IMR-90 (cell line): ENCODE measurements at regions not wholly inside any gene's neighbourhood (a gene's known extent, or its start where the extent isn't known, plus 50 kb on each side); places are given as distances from the start of the nearest gene placed in this dataset.
"Not testable (repeated sequence)": the region's sequence is repeated elsewhere in the genome, so short reads cannot be mapped to it uniquely, and the experiment has no call there.

Experiments used
- ATAC-seq: fragments of 200-7000 bp; cut with Tn5 transposase; 2 replicates; pipeline ENCODE4 v1.9.1; 2020; ENCODE audit warnings: low read depth, mild to moderate bottlenecking, moderate library complexity
- BruUV-seq: library from RNA; stranded (reverse); fragments of 400-500 nt; replicated peaks from 2 replicates; lab custom pipeline; 2021; lab: Mats Ljungman, UMichigan
- CTCF ChIA-PET: fragments of 300-600 bp; formaldehyde crosslinking; extraction: SDS; loops from one replicate; lab custom pipeline; 2021; ENCODE audit warnings: antibody characterized with exemption; lab: Yijun Ruan, JAX
- POLR2A ChIA-PET: fragments of 300-600 bp; sonication (Branson Sonifier 250); formaldehyde crosslinking; loops from one replicate; lab custom pipeline; 2022; ENCODE audit warnings: antibody characterized with exemption; ENCODE audit not compliant: unreplicated experiment; lab: Charles Lee
- DNase-seq: peaks from one replicate; pipeline ENCODE4 v3.0.0; 2013
- H2AFZ ChIP-seq: replicated peaks from 2 replicates; pipeline ENCODE3; 2013; ENCODE audit warnings: low read length, mild to moderate bottlenecking; ENCODE audit not compliant: poor library complexity
- H2AK5ac ChIP-seq: 2 replicates; pipeline ENCODE4 v1.6.1; 2013; ENCODE audit warnings: low read depth, low read length, inconsistent platforms
- H2AK9ac ChIP-seq: replicated peaks from 2 replicates; pipeline ENCODE3; 2013; ENCODE audit warnings: mild to moderate bottlenecking, low read depth, low read length, moderate library complexity; ENCODE audit not compliant: poor library complexity
- H2BK120ac ChIP-seq: 2 replicates; pipeline ENCODE4 v1.6.1; 2013; ENCODE audit warnings: low read depth, low read length, inconsistent platforms
- H2BK15ac ChIP-seq: 3 replicates; pipeline ENCODE4 v1.6.1; 2013; ENCODE audit warnings: low read depth, low read length, inconsistent platforms
- H2BK20ac ChIP-seq: 2 replicates; pipeline ENCODE4 v1.6.1; 2013; ENCODE audit warnings: low read depth, mild to moderate bottlenecking, inconsistent platforms, low read length, moderate library complexity
- H2BK5ac ChIP-seq: 2 replicates; pipeline ENCODE4 v1.6.1; 2013; ENCODE audit warnings: mild to moderate bottlenecking, low read depth, low read length, inconsistent platforms; ENCODE audit not compliant: poor library complexity, severe bottlenecking
- H3K14ac ChIP-seq: replicated peaks from 2 replicates; pipeline ENCODE4 v1.6.1; 2013; ENCODE audit warnings: low read depth, low read length, inconsistent platforms
- H3K18ac ChIP-seq: 2 replicates; pipeline ENCODE4 v1.6.1; 2013; ENCODE audit warnings: low read depth, low read length, control low read depth
- H3K23ac ChIP-seq: 2 replicates; pipeline ENCODE4 v1.6.1; 2013; ENCODE audit warnings: low read depth, low read length, inconsistent platforms
- H3K27ac ChIP-seq: 2 replicates; pipeline ENCODE4 v1.5.1; 2013; ENCODE audit warnings: mild to moderate bottlenecking, control low read depth, low read length; ENCODE audit not compliant: insufficient read depth
- H3K27me3 ChIP-seq: 2 replicates; pipeline ENCODE4 v1.6.1; 2013; ENCODE audit warnings: low read length; ENCODE audit not compliant: control insufficient read depth, insufficient read depth
- H3K36me3 ChIP-seq: 2 replicates; pipeline ENCODE4 v1.6.1; 2013; ENCODE audit warnings: low read length, mixed read lengths; ENCODE audit not compliant: control insufficient read depth, insufficient read depth
- H3K4ac ChIP-seq: 2 replicates; pipeline ENCODE4 v1.6.1; 2013; ENCODE audit warnings: low read depth, low read length, inconsistent platforms
- H3K4me1 ChIP-seq: 2 replicates; pipeline ENCODE4 v1.6.1; 2013; ENCODE audit warnings: low read length, mixed read lengths; ENCODE audit not compliant: control insufficient read depth, insufficient read depth
- H3K4me2 ChIP-seq: 2 replicates; pipeline ENCODE4 v1.6.1; 2013; ENCODE audit warnings: low read depth, mild to moderate bottlenecking, control low read depth, low read length, moderate library complexity
- H3K4me3 ChIP-seq: 2 replicates; pipeline ENCODE4 v1.5.1; 2013; ENCODE audit warnings: low read depth, mild to moderate bottlenecking, control low read depth, low read length, moderate library complexity; ENCODE audit not compliant: insufficient read depth
- H3K56ac ChIP-seq: 2 replicates; pipeline ENCODE4 v1.6.1; 2013; ENCODE audit warnings: low read length, inconsistent platforms; ENCODE audit not compliant: insufficient read depth; ENCODE audit errors: extremely low read depth
- H3K79me1 ChIP-seq, 2 experiments: 2 replicates each; pipeline ENCODE4 v1.6.1; 2013; ENCODE audit warnings: low read length in 2 of 2, inconsistent platforms in 1 of 2, low read depth in 1 of 2
- H3K9ac ChIP-seq: 2 replicates; pipeline ENCODE4 v1.6.1; 2013; ENCODE audit warnings: low read depth, low read length, control low read depth
- H3K9me1 ChIP-seq: 2 replicates; pipeline ENCODE4 v1.6.1; 2013; ENCODE audit warnings: low read length, inconsistent platforms; ENCODE audit not compliant: insufficient read depth
- H3K9me3 ChIP-seq: 2 replicates; pipeline ENCODE4 v1.6.1; 2013; ENCODE audit warnings: low read length; ENCODE audit not compliant: control insufficient read depth, insufficient read depth
- H4K20me1 ChIP-seq: 2 replicates; pipeline ENCODE4 v1.6.1; 2013; ENCODE audit warnings: low read length, inconsistent platforms; ENCODE audit not compliant: insufficient read depth
- H4K5ac ChIP-seq: 2 replicates; pipeline ENCODE4 v1.6.1; 2013; ENCODE audit warnings: mild to moderate bottlenecking, low read depth, low read length, control low read depth
- H4K8ac ChIP-seq, 2 experiments: 2 replicates each; pipeline ENCODE4 v1.6.1; 2013; ENCODE audit warnings: low read depth in 2 of 2, low read length in 2 of 2, control low read depth in 1 of 2, inconsistent platforms in 1 of 2
- H4K91ac ChIP-seq: 2 replicates; pipeline ENCODE4 v1.6.1; 2013; ENCODE audit warnings: low read depth, low read length, inconsistent platforms; ENCODE audit not compliant: insufficient read depth
- MAFK ChIP-seq: IDR thresholded peaks from 2 replicates; pipeline ENCODE4 v1.6.1; 2012; ENCODE audit warnings: low read depth, low read length, improper control_type of control experiment
- WGBS, 2 experiments: methylation state at CpG; one replicate each; pipeline versions ENCODE4 v1.1.5 to v1.1.7; 2013; ENCODE audit warnings: missing lambda C conversion rate in 2 of 2; ENCODE audit not compliant: insufficient read length in 1 of 2; ENCODE audit errors: extremely low coverage in 2 of 2; 5-methylcytosine and 5-hydroxymethylcytosine counted together
- dilution Hi-C: fragments of 300-500 bp; cut with HindIII; formaldehyde crosslinking; loops from one replicate; pipeline ENCODE4 v1.14.3; 2018; ENCODE audit warnings: low sequenced_read_pairs; ENCODE audit not compliant: unreplicated experiment
- in situ Hi-C: fragments of 300-500 bp; cut with MboI; formaldehyde crosslinking; loops from 3 replicates; pipeline ENCODE4 v1.14.3; 2019; ENCODE audit warnings: low sequenced_read_pairs, inconsistent platforms, mixed read lengths
- intact Hi-C: fragments of 100-400 bp; cut with micrococcal nuclease; formaldehyde crosslinking; loops from 2 replicates; pipeline ENCODE4 v1.10.0; 2022

GRCh38 chrX:82537205-82537604 lies 970.9 kb upstream of the POU3F4 start:
- H3K27ac ChIP-seq, H2BK5ac ChIP-seq, H3K9me3 ChIP-seq, H2AK5ac ChIP-seq, CTCF ChIA-PET, dilution Hi-C loops, H3K27me3 ChIP-seq, H2AFZ ChIP-seq, H3K4me1 ChIP-seq, H3K79me1 ChIP-seq, H2BK120ac ChIP-seq, H3K4me3 ChIP-seq, ATAC-seq, H2AK9ac ChIP-seq, H3K4ac ChIP-seq, H2BK15ac ChIP-seq, H4K20me1 ChIP-seq, H4K8ac ChIP-seq, H4K5ac ChIP-seq, H3K56ac ChIP-seq, H3K23ac ChIP-seq, H3K36me3 ChIP-seq, intact Hi-C loops, H2BK20ac ChIP-seq, POLR2A ChIA-PET, DNase-seq, H3K4me2 ChIP-seq, H3K9me1 ChIP-seq, H4K91ac ChIP-seq, in situ Hi-C loops, BruUV-seq, H3K14ac ChIP-seq, H3K18ac ChIP-seq, H3K9ac ChIP-seq: not testable (repeated sequence)
- peak; percentile 81 for TF ChIP-seq MAFK
- no CpG with 5 or more reads among the region's 3 CpGs for WGBS, 2 experiments
